Esophagus squamous epithelium (tissue), 4 donors: ENCODE measurements at regions not wholly inside any gene's neighbourhood (a gene's known extent, or its start where the extent isn't known, plus 50 kb on each side); places are given as distances from the start of the nearest gene placed in this dataset.

Experiments used
- CTCF ChIP-seq, 6 experiments: fragments of 450-650 bp in 4 of 6; fragments of 200-600 bp in 2 of 6; sonication (generic) in 2 of 6; IDR thresholded peaks; one replicate each; pipeline ENCODE4 v1.5.1; 2016 to 2019; ENCODE audit warnings: antibody characterized with exemption in 6 of 6, mild to moderate bottlenecking in 4 of 6, moderate library complexity in 4 of 6
- POLR2A ChIP-seq, 4 donors: fragments of 450-650 bp; IDR thresholded peaks; one replicate each; pipeline ENCODE4 v1.6.1; 2017; ENCODE audit warnings: antibody characterized with exemption in 4 of 4, mild to moderate bottlenecking in 4 of 4, moderate library complexity in 3 of 4

- TF ChIP-seq CTCF (IDR thresholded peaks at IDR 0.05) (no peak), POLR2A (IDR thresholded peaks at IDR 0.05) (no peak)
Observed at GRCh38 chr5:77832938-77833337, 56.8 kb upstream of the TBCA start.
